Activated T-helper 2 cell treated with anti-CD3 and anti-CD28 coated beads, Interferon-gamma antibody, Interleukin-2, Interleukin-4, amounts not matched to agents 10 μg/mL and 5 μg/mL and 100 μg/mL, durations not matched to agents 14 hours and 24 hours and 36 hours (primary cell): ENCODE measurements at regions not wholly inside any gene's neighbourhood (a gene's known extent, or its start where the extent isn't known, plus 50 kb on each side); places are given as distances from the start of the nearest gene placed in this dataset.
"Not testable (repeated sequence)": the region's sequence is repeated elsewhere in the genome, so short reads cannot be mapped to it uniquely, and the experiment has no call there.

Source experiments
- DNase-seq: peaks from one replicate; pipeline ENCODE4 v3.0.0; 2021; ENCODE audit warnings: low spot score
- H3K27ac Mint-ChIP-seq: one replicate; pipeline ENCODE4 v1.8.0; 2021; ENCODE audit warnings: mixed read lengths
- H3K27me3 Mint-ChIP-seq: one replicate; pipeline ENCODE4 v1.8.0; 2021; ENCODE audit warnings: low read depth, mixed read lengths
- H3K36me3 Mint-ChIP-seq: one replicate; pipeline ENCODE4 v1.8.0; 2021; ENCODE audit warnings: low read depth, mixed read lengths
- H3K4me1 Mint-ChIP-seq: one replicate; pipeline ENCODE4 v1.8.0; 2021; ENCODE audit warnings: low read depth, mixed read lengths
- H3K4me3 Mint-ChIP-seq: one replicate; pipeline ENCODE4 v1.8.0; 2021; ENCODE audit warnings: low read depth, mild to moderate bottlenecking, moderate library complexity, mixed read lengths
- H3K9me3 Mint-ChIP-seq: one replicate; pipeline ENCODE4 v1.8.0; 2021; ENCODE audit warnings: mixed read lengths
- intact Hi-C: fragments of 100-400 bp; cut with micrococcal nuclease; formaldehyde crosslinking; loops from one replicate; pipeline ENCODE4 v1.15.1; 2023

- intact Hi-C loops = no loop called here
- H3K27me3 Mint-ChIP-seq = no peaks in the 10 kb centered on the region
- no peaks in the 10 kb centered on the region for H3K9me3 Mint-ChIP-seq
- H3K36me3 Mint-ChIP-seq = no peaks in the 10 kb centered on the region
- H3K27ac Mint-ChIP-seq = no peak overlapping the region
- no peak overlapping the region for H3K4me3 Mint-ChIP-seq
- no peaks in the 10 kb centered on the region for H3K4me1 Mint-ChIP-seq
- DNase-seq = no peak
These were observed 844.7 kb downstream of the DIPK2A start for GRCh38 chr3:144816323-144816722.

- H3K27ac Mint-ChIP-seq = no peak overlapping the region
- intact Hi-C loops = no loop called here
- no peak overlapping the region for H3K4me3 Mint-ChIP-seq
- no peaks in the 10 kb centered on the region for H3K36me3 Mint-ChIP-seq
- no peaks in the 10 kb centered on the region for H3K4me1 Mint-ChIP-seq
- H3K27me3 Mint-ChIP-seq = no peaks in the 10 kb centered on the region
- no peaks in the 10 kb centered on the region for H3K9me3 Mint-ChIP-seq
- no peak for DNase-seq
These were observed 847.4 kb downstream of the DIPK2A start for GRCh38 chr3:144818973-144819372.

DNA sequence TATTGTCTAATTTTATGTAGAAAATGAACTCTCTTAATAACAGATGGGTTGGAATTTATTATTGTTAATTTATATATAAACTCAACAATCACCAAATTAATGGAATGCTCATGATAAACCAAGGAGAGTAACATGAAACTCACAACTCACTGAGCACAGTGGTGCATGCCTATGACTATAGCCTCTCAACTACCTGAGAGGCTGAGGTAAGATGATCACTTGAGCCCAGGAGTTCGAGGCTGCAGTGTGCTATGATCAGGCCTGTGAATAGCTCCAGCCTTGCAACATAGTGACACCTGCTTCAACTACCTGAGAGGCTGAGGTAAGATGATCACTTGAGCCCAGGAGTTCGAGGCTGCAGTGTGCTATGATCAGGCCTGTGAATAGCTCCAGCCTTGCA lies 848.6 kb downstream of the DIPK2A start:
- DNase-seq, intact Hi-C loops, H3K4me3 Mint-ChIP-seq, H3K4me1 Mint-ChIP-seq, H3K9me3 Mint-ChIP-seq, H3K27ac Mint-ChIP-seq, H3K36me3 Mint-ChIP-seq, H3K27me3 Mint-ChIP-seq: not testable (repeated sequence)

- intact Hi-C loops = no loop called here
- no peak overlapping the region for H3K4me3 Mint-ChIP-seq
- H3K27me3 Mint-ChIP-seq = no peaks in the 10 kb centered on the region
- no peaks in the 10 kb centered on the region for H3K9me3 Mint-ChIP-seq
- no peaks in the 10 kb centered on the region for H3K4me1 Mint-ChIP-seq
- no peaks in the 10 kb centered on the region for H3K36me3 Mint-ChIP-seq
- DNase-seq = no peak
- H3K27ac Mint-ChIP-seq = no peak overlapping the region
These were observed 849.1 kb downstream of the DIPK2A start for GRCh38 chr3:144820726-144821125.

DNA sequence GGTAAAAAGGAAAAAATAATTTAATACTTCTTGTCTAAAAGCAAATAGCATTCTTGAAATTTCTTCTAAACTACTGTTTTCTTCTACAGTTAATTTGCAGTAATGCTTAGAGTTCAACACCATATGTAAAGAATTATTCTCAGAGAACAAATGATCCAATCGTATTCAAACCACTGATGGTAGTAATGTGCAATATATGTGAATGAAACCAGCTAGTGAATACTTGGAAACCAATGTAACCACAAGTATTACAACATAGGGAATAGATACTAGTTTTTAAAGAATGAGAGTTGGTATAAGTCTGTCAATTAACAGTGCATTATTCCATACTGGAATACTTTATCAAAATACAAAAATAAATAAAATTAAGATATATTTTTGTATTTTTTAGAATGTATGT lies 850.0 kb downstream of the DIPK2A start:
- H3K36me3 Mint-ChIP-seq = no peaks in the 10 kb centered on the region
- no peaks in the 10 kb centered on the region for H3K9me3 Mint-ChIP-seq
- no peaks in the 10 kb centered on the region for H3K4me1 Mint-ChIP-seq
- intact Hi-C loops = no loop called here
- DNase-seq = no peak
- H3K27ac Mint-ChIP-seq = no peak overlapping the region
- no peak overlapping the region for H3K4me3 Mint-ChIP-seq
- no peaks in the 10 kb centered on the region for H3K27me3 Mint-ChIP-seq

DNA sequence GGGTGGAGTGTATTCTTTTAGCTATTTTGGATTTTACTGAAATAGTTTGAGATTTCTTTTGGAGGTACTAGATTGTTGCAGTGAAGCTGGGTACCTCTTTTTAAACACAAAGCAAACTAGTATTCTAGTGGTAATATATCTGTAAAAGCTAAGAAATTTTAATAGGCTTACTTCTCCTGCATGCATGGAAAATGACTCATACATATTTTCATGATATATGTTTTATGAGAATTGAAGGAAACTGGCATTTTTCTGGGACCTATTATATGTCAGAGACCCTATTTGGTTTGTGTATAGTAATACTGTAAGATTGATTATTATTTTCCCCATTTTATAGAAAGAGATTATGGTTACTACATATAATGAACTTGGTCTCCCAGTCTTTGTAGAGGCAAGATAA lies 851.0 kb downstream of the DIPK2A start:
- H3K4me1 Mint-ChIP-seq = no peaks in the 10 kb centered on the region
- H3K36me3 Mint-ChIP-seq = no peaks in the 10 kb centered on the region
- intact Hi-C loops = no loop called here
- DNase-seq = no peak
- H3K27ac Mint-ChIP-seq = no peak overlapping the region
- no peaks in the 10 kb centered on the region for H3K27me3 Mint-ChIP-seq
- no peaks in the 10 kb centered on the region for H3K9me3 Mint-ChIP-seq
- H3K4me3 Mint-ChIP-seq = no peak overlapping the region

GRCh38 chr3:144831955-144832716 lies 860.5 kb downstream of the DIPK2A start:
- Mint-ChIP-seq H3K9me3 (peaks cover 20% of the 10 kb centered on the region), H3K36me3 (no peaks in the 10 kb centered on the region), H3K4me3 (no peak overlapping the region), H3K27ac (no peak overlapping the region), H3K27me3 (no peaks in the 10 kb centered on the region), H3K4me1 (no peaks in the 10 kb centered on the region)
- no peak for DNase-seq
- intact Hi-C loops = no loop called here

GRCh38 chr3:144839991-144840390 lies 868.4 kb downstream of the DIPK2A start:
- intact Hi-C loops = no loop called here
- H3K36me3 Mint-ChIP-seq = no peaks in the 10 kb centered on the region
- no peak overlapping the region for H3K27ac Mint-ChIP-seq
- peaks cover 20% of the 10 kb centered on the region for H3K9me3 Mint-ChIP-seq
- no peaks in the 10 kb centered on the region for H3K4me1 Mint-ChIP-seq
- H3K27me3 Mint-ChIP-seq = no peaks in the 10 kb centered on the region
- no peak for DNase-seq
- no peak overlapping the region for H3K4me3 Mint-ChIP-seq

DNA sequence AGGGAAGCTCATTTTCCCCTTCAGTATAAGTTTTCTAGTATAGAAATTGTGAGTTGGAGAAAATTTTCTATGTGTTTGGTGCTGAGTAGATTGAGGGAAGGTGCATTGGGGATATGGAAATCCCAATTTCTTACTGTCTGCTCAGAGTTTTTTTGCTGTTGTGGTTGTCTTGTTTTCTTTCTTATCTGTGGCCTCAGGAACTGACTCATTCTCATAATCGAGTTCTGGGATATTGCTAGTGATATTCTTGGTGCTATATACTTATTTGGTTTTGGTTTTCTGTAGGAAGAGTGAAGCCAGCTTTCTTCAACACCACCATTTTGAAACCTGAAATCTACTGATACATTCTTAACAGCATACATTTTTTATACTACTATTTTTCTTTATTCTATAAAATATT lies 869.2 kb downstream of the DIPK2A start:
- Mint-ChIP-seq H3K4me1 (no peaks in the 10 kb centered on the region), H3K27me3 (no peaks in the 10 kb centered on the region), H3K9me3 (peaks cover 14% of the 10 kb centered on the region), H3K27ac (no peak overlapping the region), H3K4me3 (no peak overlapping the region), H3K36me3 (no peaks in the 10 kb centered on the region)
- intact Hi-C loops = no loop called here
- no peak for DNase-seq

DNA sequence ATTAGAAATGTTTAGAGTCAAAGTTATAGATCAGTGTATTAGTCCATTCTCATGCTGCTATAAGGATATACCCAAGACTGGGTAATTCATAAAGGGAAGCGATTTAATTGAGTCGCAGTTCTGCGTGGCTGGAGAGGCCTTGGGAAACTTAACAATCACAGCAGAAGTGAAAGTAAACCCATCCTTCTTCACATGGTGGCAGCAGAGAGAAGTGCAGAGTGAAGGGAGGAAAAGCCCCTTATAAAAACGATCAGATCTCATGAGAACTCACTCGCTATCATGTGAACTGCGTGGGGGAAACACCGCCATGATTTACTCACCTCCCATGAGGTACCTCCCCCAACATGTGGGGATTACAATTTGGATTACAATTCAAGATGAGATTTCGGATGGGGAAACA lies 871.5 kb downstream of the DIPK2A start:
- intact Hi-C loops = no loop called here
- Mint-ChIP-seq H3K4me1 (no peaks in the 10 kb centered on the region), H3K27me3 (no peaks in the 10 kb centered on the region), H3K36me3 (no peaks in the 10 kb centered on the region), H3K4me3 (no peak overlapping the region), H3K27ac (no peak overlapping the region), H3K9me3 (peaks cover 13% of the 10 kb centered on the region)
- DNase-seq = no peak

DNA sequence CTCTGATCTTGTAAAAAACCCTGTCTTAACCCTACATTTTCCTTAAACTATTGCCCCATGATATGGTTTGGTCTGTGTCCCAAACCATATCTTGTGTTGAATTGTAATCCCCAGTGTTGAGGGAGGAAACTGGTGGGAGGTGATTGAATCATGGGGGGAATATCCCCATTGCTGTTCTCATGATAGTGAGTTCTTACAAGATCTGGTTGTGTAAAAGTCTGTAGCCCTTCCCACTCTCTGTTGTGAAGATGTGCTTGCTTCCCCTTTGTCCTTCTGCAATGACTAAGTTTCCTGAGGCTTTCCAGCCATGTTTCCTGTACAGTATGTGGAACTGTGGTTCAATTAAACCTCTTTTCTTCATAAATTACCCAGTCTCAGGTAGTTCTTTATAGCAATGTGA lies 881.4 kb downstream of the DIPK2A start:
- Mint-ChIP-seq H3K27ac (no peak overlapping the region), H3K27me3 (no peaks in the 10 kb centered on the region), H3K4me1 (no peaks in the 10 kb centered on the region), H3K4me3 (no peak overlapping the region), H3K36me3 (no peaks in the 10 kb centered on the region), H3K9me3 (no peaks in the 10 kb centered on the region)
- DNase-seq = no peak
- intact Hi-C loops = no loop called here

DNA sequence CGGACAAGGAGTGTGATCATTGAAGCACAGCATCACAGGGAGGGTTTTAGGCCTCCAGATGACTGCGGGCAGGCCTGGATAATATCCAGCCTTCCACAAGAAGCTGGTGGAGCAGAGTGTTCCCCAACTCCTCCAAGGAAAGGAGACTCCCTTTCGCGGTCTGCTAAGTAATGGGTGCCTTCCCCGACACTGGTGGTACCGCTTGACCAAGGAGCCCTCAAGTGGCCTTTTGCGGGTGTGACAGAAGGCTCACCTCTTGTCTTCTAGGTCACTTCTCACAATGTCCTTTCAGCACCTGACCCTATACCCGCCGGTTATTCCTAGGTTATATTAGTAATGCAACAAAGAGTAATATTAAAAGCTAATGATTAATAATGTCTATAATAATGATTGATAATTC lies 882.4 kb downstream of the DIPK2A start:
- intact Hi-C loops, H3K27ac Mint-ChIP-seq, H3K27me3 Mint-ChIP-seq, DNase-seq, H3K9me3 Mint-ChIP-seq, H3K4me1 Mint-ChIP-seq, H3K36me3 Mint-ChIP-seq, H3K4me3 Mint-ChIP-seq: not testable (repeated sequence)

- Mint-ChIP-seq H3K4me1 (no peaks in the 10 kb centered on the region), H3K27ac (no peak overlapping the region), H3K36me3 (no peaks in the 10 kb centered on the region), H3K4me3 (no peak overlapping the region), H3K27me3 (no peaks in the 10 kb centered on the region), H3K9me3 (no peaks in the 10 kb centered on the region)
- no peak for DNase-seq
- intact Hi-C loops = no loop called here
These were observed 887.5 kb downstream of the DIPK2A start for GRCh38 chr3:144859161-144859560.

DNA sequence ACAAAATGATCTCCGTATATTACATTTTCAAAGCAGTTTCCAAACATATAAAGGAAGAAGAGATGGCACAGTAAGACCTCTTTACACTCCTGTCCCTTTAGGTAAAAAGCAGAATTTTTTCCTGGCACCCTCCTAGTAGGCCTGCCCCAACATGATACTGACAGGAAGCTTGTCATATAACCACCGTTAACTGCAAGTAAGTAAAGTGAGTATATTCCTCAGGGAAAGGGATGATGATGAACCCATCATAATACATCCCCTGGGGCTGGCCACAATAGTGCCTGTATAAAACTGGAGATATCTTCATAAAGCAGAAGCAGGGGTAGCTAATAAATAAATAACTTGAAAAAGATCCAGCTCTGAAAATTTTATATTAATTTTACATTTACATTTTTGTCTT lies 893.0 kb downstream of the DIPK2A start:
- DNase-seq = no peak
- H3K4me3 Mint-ChIP-seq = no peak overlapping the region
- H3K4me1 Mint-ChIP-seq = no peaks in the 10 kb centered on the region
- no peak overlapping the region for H3K27ac Mint-ChIP-seq
- intact Hi-C loops = no loop called here
- H3K27me3 Mint-ChIP-seq = no peaks in the 10 kb centered on the region
- no peaks in the 10 kb centered on the region for H3K9me3 Mint-ChIP-seq
- H3K36me3 Mint-ChIP-seq = no peaks in the 10 kb centered on the region
